NB4 (cell line): ENCODE measurements at regions not wholly inside any gene's neighbourhood (a gene's known extent, or its start where the extent isn't known, plus 50 kb on each side); places are given as distances from the start of the nearest gene placed in this dataset.

Experiments
- DNase-seq: peaks from one replicate; pipeline ENCODE4 v3.0.0; 2010; ENCODE audit warnings: low read depth
- H3K4me3 ChIP-seq: one replicate; pipeline ENCODE4 v1.5.1; 2011; ENCODE audit warnings: mild to moderate bottlenecking, low read depth, low read length, moderate library complexity
- MAX ChIP-seq: IDR thresholded peaks from 2 replicates; pipeline ENCODE4 v1.6.1; 2011; ENCODE audit warnings: low read depth, low read length
- MYC ChIP-seq: IDR thresholded peaks from 2 replicates; pipeline ENCODE4 v1.6.1; 2011; ENCODE audit warnings: low read depth, low read length
- POLR2A ChIP-seq: IDR thresholded peaks from 2 replicates; pipeline ENCODE4 v1.6.1; 2011; ENCODE audit warnings: mild to moderate bottlenecking; ENCODE audit not compliant: insufficient read length; ENCODE audit errors: extremely low read depth
- TF ChIP-seq, protein P1 (sequence below): IDR thresholded peaks from one replicate; pipeline ENCODE4 v1.5.1; 2012; ENCODE audit warnings: low read depth, low read length

DNA sequence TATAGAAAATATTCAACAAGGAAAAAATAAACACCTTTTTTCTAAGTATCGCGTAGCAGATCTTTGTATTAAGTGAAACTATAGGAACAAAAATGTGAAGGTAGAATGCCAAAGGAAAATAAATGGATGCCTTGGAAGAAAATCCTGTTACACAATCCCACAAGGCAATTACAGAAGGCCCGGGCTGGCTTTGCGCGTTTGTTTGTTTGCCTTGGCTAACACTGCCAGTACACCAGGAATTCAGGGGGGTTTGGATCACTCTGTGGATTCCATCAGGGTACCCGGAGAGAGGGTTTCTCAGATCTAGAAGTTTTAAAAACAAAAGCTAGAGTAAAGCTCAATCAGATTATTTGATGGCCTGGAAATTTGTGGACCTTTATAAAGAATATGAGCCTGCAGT lies 478.3 kb downstream of the FBXO15 start:
- DNase-seq: no peak
- H3K4me3 ChIP-seq: no peak overlapping the region
- TF ChIP-seq POLR2A: no peak
- TF ChIP-seq, protein P1, sequence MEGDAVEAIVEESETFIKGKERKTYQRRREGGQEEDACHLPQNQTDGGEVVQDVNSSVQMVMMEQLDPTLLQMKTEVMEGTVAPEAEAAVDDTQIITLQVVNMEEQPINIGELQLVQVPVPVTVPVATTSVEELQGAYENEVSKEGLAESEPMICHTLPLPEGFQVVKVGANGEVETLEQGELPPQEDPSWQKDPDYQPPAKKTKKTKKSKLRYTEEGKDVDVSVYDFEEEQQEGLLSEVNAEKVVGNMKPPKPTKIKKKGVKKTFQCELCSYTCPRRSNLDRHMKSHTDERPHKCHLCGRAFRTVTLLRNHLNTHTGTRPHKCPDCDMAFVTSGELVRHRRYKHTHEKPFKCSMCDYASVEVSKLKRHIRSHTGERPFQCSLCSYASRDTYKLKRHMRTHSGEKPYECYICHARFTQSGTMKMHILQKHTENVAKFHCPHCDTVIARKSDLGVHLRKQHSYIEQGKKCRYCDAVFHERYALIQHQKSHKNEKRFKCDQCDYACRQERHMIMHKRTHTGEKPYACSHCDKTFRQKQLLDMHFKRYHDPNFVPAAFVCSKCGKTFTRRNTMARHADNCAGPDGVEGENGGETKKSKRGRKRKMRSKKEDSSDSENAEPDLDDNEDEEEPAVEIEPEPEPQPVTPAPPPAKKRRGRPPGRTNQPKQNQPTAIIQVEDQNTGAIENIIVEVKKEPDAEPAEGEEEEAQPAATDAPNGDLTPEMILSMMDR: no peak
- no peak for TF ChIP-seq MAX
- no peak for TF ChIP-seq MYC

DNA sequence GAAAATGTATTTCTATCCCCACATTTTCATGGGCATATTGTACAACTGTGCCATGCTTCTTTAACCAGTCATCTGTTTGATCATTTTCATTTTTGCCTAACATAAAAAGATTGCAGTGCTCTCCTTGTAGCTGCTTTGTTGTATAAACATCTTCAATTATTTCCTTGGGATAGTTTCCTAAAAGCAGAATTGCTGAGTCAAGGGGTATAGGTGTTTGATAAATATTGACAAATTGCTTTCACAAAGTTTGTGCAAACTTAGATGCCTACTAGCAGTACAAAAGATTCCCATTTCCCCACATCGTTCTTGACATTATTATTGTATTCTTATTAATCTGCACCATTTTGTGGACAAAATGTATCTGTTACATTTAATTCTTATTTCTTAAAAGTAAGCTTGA lies 479.6 kb downstream of the FBXO15 start:
- TF ChIP-seq, protein P1: no peak
- TF ChIP-seq POLR2A (no peak), MYC (no peak), MAX (no peak)
- no peak overlapping the region for H3K4me3 ChIP-seq
- no peak for DNase-seq

GRCh38 chr18:73666772-73667171 lies 480.9 kb downstream of the FBXO15 start:
- H3K4me3 ChIP-seq: no peak overlapping the region
- TF ChIP-seq, protein P1: no peak
- TF ChIP-seq MAX (no peak), MYC (no peak), POLR2A (no peak)
- DNase-seq: no peak

DNA sequence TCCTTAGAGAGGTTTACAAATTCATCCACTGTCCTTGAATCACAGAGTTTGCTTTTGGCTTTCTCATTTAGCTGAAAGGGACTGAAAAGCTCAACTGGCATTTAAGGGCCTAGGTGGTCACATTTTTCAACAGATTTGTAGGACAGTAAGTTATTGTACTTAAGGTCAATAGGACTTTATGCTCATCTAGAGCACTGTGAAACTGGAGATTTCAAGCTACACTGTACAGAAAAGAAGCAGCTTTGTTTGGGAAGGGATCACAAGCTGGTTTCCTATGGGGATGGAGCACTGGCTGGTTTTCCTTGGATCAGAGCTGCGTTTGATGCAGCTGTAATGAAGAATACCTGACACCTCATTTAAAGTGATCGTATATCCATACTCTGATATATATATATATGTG lies 482.7 kb downstream of the FBXO15 start:
- no peak for DNase-seq
- TF ChIP-seq MAX: no peak
- no peak overlapping the region for H3K4me3 ChIP-seq

GRCh38 chr18:73663581-73663980 lies 484.1 kb downstream of the FBXO15 start:
- DNase-seq: no peak
- TF ChIP-seq, protein P1: no peak
- TF ChIP-seq MYC (no peak), POLR2A (no peak), MAX (no peak)
- no peak overlapping the region for H3K4me3 ChIP-seq

DNA sequence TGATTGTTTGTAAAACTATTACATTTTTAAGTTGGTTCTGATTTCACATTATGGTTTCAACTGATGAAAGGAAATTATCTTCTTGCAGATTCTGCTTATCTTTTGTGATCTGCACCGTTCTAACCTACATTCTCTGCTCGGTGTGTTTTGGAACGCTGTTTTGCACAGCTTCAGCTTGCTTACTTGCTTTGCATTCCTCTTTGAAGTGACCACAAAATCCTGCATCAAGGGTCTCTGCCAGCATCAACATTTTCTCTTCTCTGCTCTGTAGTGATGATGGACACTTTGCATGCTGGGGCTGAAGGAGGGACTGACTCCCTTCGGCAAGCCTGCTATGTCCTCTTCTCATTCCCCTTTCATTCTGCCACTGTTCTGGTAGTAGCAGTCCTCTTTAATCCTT lies 485.2 kb downstream of the FBXO15 start:
- no peak overlapping the region for H3K4me3 ChIP-seq

More for the DNA sequence above, 485.2 kb downstream of the FBXO15 start:
- DNase-seq: no peak
- no peak for TF ChIP-seq MAX
- TF ChIP-seq POLR2A: no peak
- TF ChIP-seq MYC: no peak
- TF ChIP-seq, protein P1: no peak
